ENCODE measurements at regions not wholly inside any gene's neighbourhood (a gene's known extent, or its start where the extent isn't known, plus 50 kb on each side); places are given as distances from the start of the nearest gene placed in this dataset.

- DNase-seq, result no peak
Measured at GRCh38 chr1:198042168-198042567, 114.6 kb upstream of the NEK7 start.

- DNase-seq, result no peak
Measured at GRCh38 chr1:198047913-198048312, 108.9 kb upstream of the NEK7 start.

- DNase-seq, result no peak
Measured at GRCh38 chr1:198054510-198054909, 102.3 kb upstream of the NEK7 start.

GRCh38 chr1:198056255-198056654 is 100.5 kb upstream of the NEK7 start:
- DNase-seq, result peak; percentile 1

GRCh38 chr1:198064181-198064580 is 92.6 kb upstream of the NEK7 start:
- DNase-seq, result no peak

- DNase-seq, result no peak
Measured at GRCh38 chr1:198068285-198068684, 88.5 kb upstream of the NEK7 start.

- DNase-seq, result no peak
Measured at GRCh38 chr1:198072177-198072576, 84.6 kb upstream of the NEK7 start.

GRCh38 chr1:198075296-198075695 is 81.5 kb upstream of the NEK7 start:
- no peak for DNase-seq

- no peak for DNase-seq
Measured at GRCh38 chr1:198079432-198079951, 77.3 kb upstream of the NEK7 start.

GRCh38 chr1:198082576-198082975 is 74.2 kb upstream of the NEK7 start:
- no peak for DNase-seq

GRCh38 chr1:198083549-198083948 is 73.2 kb upstream of the NEK7 start:
- no peak for DNase-seq

GRCh38 chr1:198084241-198084908 is 72.4 kb upstream of the NEK7 start:
- DNase-seq, result no peak

- no peak for DNase-seq
Measured at GRCh38 chr1:198086051-198086745, 70.6 kb upstream of the NEK7 start.

GRCh38 chr1:198087831-198088230 is 69.0 kb upstream of the NEK7 start:
- no peak for DNase-seq

- DNase-seq, result no peak
Measured at GRCh38 chr1:198088360-198089071, 68.3 kb upstream of the NEK7 start.

GRCh38 chr1:198096390-198096789 is 60.4 kb upstream of the NEK7 start:
- no peak for DNase-seq

GRCh38 chr1:198099755-198100154 is 57.0 kb upstream of the NEK7 start:
- DNase-seq, result no peak

- no peak for DNase-seq
Measured at GRCh38 chr1:198101716-198102453, 54.9 kb upstream of the NEK7 start.

- DNase-seq, result no peak
Measured at GRCh38 chr1:198102454-198102827, 54.4 kb upstream of the NEK7 start.

- DNase-seq, result no peak
Measured at GRCh38 chr1:198105185-198105584, 51.6 kb upstream of the NEK7 start.

- DNase-seq, result no peak
Measured at GRCh38 chr1:198106011-198106410, 50.8 kb upstream of the NEK7 start.

All from NCI-H524 treated with DMSO at 0.1 percent for 48 hours (cell line).